Kidney epithelial cell (primary cell): ENCODE measurements at regions not wholly inside any gene's neighbourhood (a gene's known extent, or its start where the extent isn't known, plus 50 kb on each side); places are given as distances from the start of the nearest gene placed in this dataset.
A peak's percentile ranks its signal among the peaks of the same experiment; 100 is the strongest.
"Not testable (repeated sequence)": the region's sequence is repeated elsewhere in the genome, so short reads cannot be mapped to it uniquely, and the experiment has no call there.

Source experiments
- DNase-seq: peaks from one replicate; pipeline ENCODE4 v3.0.0-alpha.2; 2010; ENCODE audit warnings: low read depth
- H3K27me3 ChIP-seq: 2 replicates; pipeline ENCODE4 v1.6.0; 2011; ENCODE audit warnings: low read length; ENCODE audit not compliant: control insufficient read depth, insufficient read depth
- H3K36me3 ChIP-seq: 2 replicates; pipeline ENCODE4 v1.5.1; 2011; ENCODE audit warnings: low read length; ENCODE audit not compliant: control insufficient read depth, insufficient read depth
- H3K4me3 ChIP-seq: 2 replicates; pipeline ENCODE4 v1.5.1; 2011; ENCODE audit warnings: low read depth, mild to moderate bottlenecking, control low read depth, low read length
- TF ChIP-seq, protein P1 (sequence below): IDR thresholded peaks from 2 replicates; pipeline ENCODE4 v1.5.1; 2011; ENCODE audit warnings: mild to moderate bottlenecking, moderate library complexity, low read length, control low read depth, inconsistent platforms; ENCODE audit not compliant: insufficient read depth, poor library complexity, severe bottlenecking

DNA sequence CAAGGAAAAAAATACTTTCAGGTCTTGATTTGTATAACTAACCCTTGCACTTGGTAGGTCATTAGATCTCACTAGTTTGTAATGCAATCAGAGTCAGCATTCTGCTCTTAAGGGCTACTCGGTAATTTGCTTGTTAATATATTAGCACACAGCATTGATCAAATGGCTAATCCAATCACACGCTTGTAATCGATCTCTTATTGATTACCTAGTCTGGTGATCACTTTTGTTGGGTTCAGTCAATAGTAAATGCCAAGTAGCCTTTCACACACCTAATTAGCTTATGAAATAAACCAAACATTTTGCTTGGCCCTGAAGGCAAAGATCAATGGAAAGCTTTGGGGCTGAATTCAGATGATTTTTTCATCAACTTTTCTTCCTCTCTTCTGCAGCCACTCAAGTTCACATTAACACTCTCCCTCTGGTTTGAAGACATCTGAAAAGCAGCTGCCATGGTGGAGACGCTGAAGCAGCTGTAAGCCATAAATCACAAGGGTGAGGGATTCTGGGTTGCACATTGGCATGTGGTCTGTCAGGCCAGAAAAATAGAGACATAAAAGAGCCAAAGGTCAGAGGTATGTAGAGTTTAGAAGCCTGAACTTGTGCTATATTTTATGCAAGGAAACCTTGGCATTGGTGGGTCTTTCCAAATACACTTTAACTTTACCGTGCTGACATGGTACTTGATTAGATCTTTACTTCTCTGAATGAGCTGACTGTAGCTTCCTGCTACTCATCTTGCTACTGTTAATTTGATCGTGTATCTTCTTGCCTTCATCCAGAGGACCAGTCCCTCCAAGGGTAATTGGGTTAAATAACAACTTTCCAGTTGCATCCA lies 234.4 kb downstream of the SIM1 start:
- no peaks in the 10 kb centered on the region for H3K27me3 ChIP-seq
- TF ChIP-seq, protein P1, sequence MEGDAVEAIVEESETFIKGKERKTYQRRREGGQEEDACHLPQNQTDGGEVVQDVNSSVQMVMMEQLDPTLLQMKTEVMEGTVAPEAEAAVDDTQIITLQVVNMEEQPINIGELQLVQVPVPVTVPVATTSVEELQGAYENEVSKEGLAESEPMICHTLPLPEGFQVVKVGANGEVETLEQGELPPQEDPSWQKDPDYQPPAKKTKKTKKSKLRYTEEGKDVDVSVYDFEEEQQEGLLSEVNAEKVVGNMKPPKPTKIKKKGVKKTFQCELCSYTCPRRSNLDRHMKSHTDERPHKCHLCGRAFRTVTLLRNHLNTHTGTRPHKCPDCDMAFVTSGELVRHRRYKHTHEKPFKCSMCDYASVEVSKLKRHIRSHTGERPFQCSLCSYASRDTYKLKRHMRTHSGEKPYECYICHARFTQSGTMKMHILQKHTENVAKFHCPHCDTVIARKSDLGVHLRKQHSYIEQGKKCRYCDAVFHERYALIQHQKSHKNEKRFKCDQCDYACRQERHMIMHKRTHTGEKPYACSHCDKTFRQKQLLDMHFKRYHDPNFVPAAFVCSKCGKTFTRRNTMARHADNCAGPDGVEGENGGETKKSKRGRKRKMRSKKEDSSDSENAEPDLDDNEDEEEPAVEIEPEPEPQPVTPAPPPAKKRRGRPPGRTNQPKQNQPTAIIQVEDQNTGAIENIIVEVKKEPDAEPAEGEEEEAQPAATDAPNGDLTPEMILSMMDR = no peak
- no peak for DNase-seq
- H3K4me3 ChIP-seq = no peak overlapping the region
- no peaks in the 10 kb centered on the region for H3K36me3 ChIP-seq

DNA sequence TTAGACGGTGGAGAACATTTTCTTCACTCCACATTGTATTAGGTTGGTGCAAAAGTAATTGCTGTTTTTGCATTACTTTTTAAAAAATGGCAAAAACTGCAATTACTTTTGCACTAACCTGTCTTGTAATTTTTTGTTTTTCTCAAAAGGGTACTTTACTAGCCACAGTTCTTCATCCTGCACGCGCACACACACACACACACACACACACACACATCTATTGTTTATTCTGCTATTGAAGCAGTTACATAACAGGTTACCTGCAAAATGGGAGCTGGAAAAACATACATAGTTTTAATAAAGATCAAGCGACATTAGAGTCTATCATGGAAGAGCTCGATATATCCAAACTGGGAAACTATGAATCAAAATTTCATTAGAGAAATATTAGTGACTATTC lies 235.2 kb downstream of the SIM1 start:
- no peaks in the 10 kb centered on the region for H3K36me3 ChIP-seq
- H3K4me3 ChIP-seq = no peak overlapping the region
- TF ChIP-seq, protein P1 = no peak
- no peak for DNase-seq
- no peaks in the 10 kb centered on the region for H3K27me3 ChIP-seq

- TF ChIP-seq, protein P1 = peak; percentile 22
- Histone ChIP-seq H3K27me3 (no peaks in the 10 kb centered on the region), H3K4me3 (peak overlapping the region; percentile 47), H3K36me3 (no peaks in the 10 kb centered on the region)
- peak; percentile 12 for DNase-seq
Observed at GRCh38 chr6:100228834-100229441, 234.9 kb upstream of the MCHR2 start.

DNA sequence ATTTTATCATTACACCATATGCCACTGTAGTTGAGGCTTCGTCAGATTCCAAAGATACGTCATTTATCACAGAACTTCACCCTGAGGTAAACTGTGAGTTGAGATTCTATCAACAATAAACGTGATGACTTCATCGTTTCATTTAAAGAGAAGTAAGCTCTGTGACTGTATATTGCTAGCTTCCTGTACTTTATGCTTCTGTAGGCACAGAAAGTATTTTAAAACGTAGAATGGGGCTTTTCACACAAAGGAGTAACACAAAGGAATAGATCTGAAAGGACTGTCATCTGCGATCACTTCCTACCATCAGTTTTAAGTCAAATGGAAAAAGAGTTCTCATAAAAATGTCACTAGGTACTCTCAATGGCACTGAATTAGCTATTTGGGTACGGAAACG lies 234.4 kb upstream of the MCHR2 start:
- no peaks in the 10 kb centered on the region for H3K36me3 ChIP-seq
- TF ChIP-seq, protein P1 = no peak
- peak overlapping the region; percentile 47 for H3K4me3 ChIP-seq
- H3K27me3 ChIP-seq = no peaks in the 10 kb centered on the region
- no peak for DNase-seq

GRCh38 chr6:100226811-100227210 lies 232.8 kb upstream of the MCHR2 start:
- Histone ChIP-seq H3K4me3 (no peak overlapping the region), H3K27me3 (no peaks in the 10 kb centered on the region), H3K36me3 (no peaks in the 10 kb centered on the region)
- TF ChIP-seq, protein P1 = no peak
- DNase-seq = no peak

- H3K4me3 ChIP-seq, H3K36me3 ChIP-seq, H3K27me3 ChIP-seq, DNase-seq: not testable (repeated sequence)
Observed at GRCh38 chr6:100223952-100224351, 229.9 kb upstream of the MCHR2 start.
